Fibroblast of pulmonary artery (primary cell): ENCODE measurements at regions not wholly inside any gene's neighbourhood (a gene's known extent, or its start where the extent isn't known, plus 50 kb on each side); places are given as distances from the start of the nearest gene placed in this dataset.

Experiments
- DNase-seq: peaks from one replicate; pipeline ENCODE4 v3.0.0-alpha.2; 2010; ENCODE audit warnings: low read depth
- H3K4me3 ChIP-seq: replicated peaks from 2 replicates; pipeline ENCODE4 v1.5.1; 2011; ENCODE audit warnings: low read depth, mild to moderate bottlenecking, control low read depth, low read length, moderate library complexity
- CTCF ChIP-seq: IDR thresholded peaks from 2 replicates; pipeline ENCODE4 v1.5.1; 2011; ENCODE audit warnings: mild to moderate bottlenecking, control low read depth, low read length, inconsistent platforms; ENCODE audit errors: missing control alignments

DNA sequence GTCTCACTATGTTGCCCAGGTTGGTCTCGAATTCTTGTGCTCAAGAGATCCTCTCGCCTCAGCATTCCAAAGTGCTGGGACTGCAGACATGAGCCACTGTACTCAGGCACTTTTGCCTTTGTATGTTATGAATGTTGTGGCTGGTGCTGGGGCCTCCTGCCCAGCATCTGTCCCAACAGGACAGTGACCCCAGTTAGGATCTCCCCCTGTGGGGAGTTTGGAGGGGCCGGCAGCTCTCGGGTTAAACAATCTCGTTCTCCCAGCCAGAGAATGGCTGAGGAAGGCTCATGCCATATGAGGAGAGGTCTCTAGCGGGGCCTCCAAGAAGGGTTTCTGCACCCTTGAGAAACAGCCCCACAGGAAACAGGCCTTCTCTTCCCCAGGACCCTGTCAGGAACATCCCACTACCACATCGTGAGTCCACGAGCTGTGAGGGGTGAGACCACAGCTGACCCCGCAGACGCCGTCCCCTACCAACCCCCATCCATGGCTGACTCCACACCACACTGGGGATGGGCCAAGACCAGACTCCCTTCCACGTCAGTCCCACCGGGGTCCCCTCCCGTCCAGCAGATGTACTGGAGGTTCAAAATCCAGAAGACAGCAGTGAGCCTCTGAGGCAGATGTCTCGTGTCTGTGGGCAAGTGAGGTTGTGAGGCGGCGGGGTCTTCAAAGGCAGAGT, 54.1 kb downstream of the SHANK2 start:
- H3K4me3 ChIP-seq = no peak overlapping the region
- DNase-seq = no peak
- TF ChIP-seq CTCF = no peak

GRCh38 chr11:71197096-71197495, 55.3 kb downstream of the SHANK2 start:
- no peak overlapping the region for H3K4me3 ChIP-seq
- TF ChIP-seq CTCF = no peak
- DNase-seq = no peak

GRCh38 chr11:71194710-71195109, 57.7 kb downstream of the SHANK2 start:
- no peak for TF ChIP-seq CTCF
- DNase-seq = no peak
- H3K4me3 ChIP-seq = no peak overlapping the region

DNA sequence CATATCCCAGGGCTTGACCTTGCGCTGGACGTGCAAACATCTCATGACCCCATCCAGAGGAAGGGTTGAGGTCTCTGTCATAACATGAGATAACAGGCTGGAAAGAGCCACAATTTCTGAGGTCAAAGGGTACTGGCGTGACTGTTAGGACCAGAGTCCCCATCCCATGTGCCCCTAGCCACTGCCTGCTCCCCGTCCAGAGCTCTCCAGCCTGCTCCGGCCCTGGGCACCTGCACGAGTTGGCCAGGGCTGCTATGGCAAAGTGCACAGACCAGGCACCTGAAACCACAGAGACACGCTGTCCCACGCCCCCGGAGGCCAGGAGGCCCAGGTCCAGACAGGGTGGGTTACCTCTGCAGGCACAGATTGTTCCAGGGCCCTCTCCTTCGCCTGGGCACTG, 58.9 kb downstream of the SHANK2 start:
- H3K4me3 ChIP-seq = no peak overlapping the region
- DNase-seq = no peak
- TF ChIP-seq CTCF = no peak

DNA sequence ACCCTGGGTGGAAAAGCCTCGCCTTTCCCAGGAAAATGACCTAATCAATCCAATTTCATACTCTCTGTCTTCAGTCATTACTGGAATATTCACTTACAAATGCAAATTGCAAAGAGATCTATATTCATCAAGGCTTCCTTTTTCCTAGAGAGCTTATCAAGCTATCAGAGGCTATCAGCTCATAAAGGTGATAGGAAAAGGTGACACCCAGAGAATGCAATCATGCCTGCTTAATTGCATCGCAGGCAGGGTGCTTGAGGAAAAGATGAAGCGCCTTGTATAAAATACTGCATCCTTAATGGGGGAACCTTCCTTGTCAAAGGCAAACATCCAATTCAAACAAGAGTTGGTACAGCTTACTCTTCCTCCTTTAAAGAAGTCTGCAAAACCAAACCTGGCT, 59.7 kb downstream of the SHANK2 start:
- no peak overlapping the region for H3K4me3 ChIP-seq
- TF ChIP-seq CTCF = no peak
- no peak for DNase-seq

GRCh38 chr11:71191201-71191600, 61.2 kb downstream of the SHANK2 start:
- TF ChIP-seq CTCF = no peak
- DNase-seq = no peak
- no peak overlapping the region for H3K4me3 ChIP-seq

DNA sequence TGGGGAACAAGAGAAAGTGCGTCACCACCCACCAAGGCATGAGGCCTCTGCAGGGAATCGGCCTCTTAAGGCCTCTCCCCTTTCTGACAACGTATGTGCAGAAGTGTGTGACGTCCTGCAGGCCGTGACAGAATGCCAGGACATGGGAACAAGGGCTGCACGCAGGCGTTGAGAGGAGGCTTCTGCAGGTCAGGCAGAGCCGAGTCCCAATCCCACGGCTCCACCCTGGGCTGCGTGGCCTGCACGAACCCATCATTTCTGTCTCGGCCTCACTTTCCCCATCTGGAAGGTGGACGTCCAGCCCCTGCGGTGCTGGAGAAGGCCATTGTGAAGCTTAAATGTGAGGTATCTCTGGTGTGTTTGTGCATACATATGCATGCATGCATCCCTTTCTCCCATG, 61.8 kb downstream of the SHANK2 start:
- no peak for DNase-seq
- TF ChIP-seq CTCF = no peak
- H3K4me3 ChIP-seq = no peak overlapping the region
